HEK293 (cell line): ENCODE measurements at regions not wholly inside any gene's neighbourhood (a gene's known extent, or its start where the extent isn't known, plus 50 kb on each side); places are given as distances from the start of the nearest gene placed in this dataset.

Experiments used
- CTCF ChIA-PET: fragments of 350-600 bp; formaldehyde crosslinking; extraction: SDS; loops from one replicate; lab custom pipeline; 2021; ENCODE audit warnings: antibody characterized with exemption; lab: Yijun Ruan, JAX
- POLR2A ChIA-PET: fragments of 300-600 bp; formaldehyde crosslinking; extraction: SDS; loops from one replicate; lab custom pipeline; 2020; ENCODE audit warnings: antibody characterized with exemption, inconsistent platforms; lab: Yijun Ruan, JAX
- H3K27ac ChIP-seq: fragments of 200-500 bp; sonication (Bioruptor generic); 2 replicates; pipeline ENCODE4 v1.5.1; 2014; ENCODE audit warnings: low read depth, low read length, control low read depth, inconsistent platforms; ENCODE audit errors: extremely low read depth
- H3K36me3 ChIP-seq, 2 experiments: fragments of 200-500 bp in 1 of 2; sonication (Bioruptor generic) in 1 of 2; 1 replicate in 1 of 2; 2 replicates in 1 of 2; pipeline ENCODE4 v1.5.1; 2014 to 2017; ENCODE audit warnings: inconsistent platforms in 2 of 2, low read length in 2 of 2; ENCODE audit not compliant: control insufficient read depth in 2 of 2, insufficient read depth in 1 of 2
- H3K4me1 ChIP-seq: fragments of 200-500 bp; sonication (Bioruptor generic); 2 replicates; pipeline ENCODE4 v1.5.1; 2014; ENCODE audit warnings: mild to moderate bottlenecking, low read length, inconsistent platforms; ENCODE audit not compliant: control insufficient read depth, insufficient read depth
- H3K4me3 ChIP-seq: 2 replicates; pipeline ENCODE4 v1.5.1; 2011; ENCODE audit warnings: low read depth, mild to moderate bottlenecking, control low read depth, low read length, moderate library complexity
- H3K9me3 ChIP-seq: fragments of 200-500 bp; sonication (Bioruptor generic); 2 replicates; pipeline ENCODE4 v1.5.1; 2014; ENCODE audit warnings: low read depth, low read length, inconsistent platforms; ENCODE audit not compliant: control insufficient read depth, insufficient read depth
- BCL11B ChIP-seq: fragments of 450-650 bp; formaldehyde crosslinking; IDR thresholded peaks from 2 replicates; pipeline ENCODE4 v1.5.1; 2016; ENCODE audit warnings: low read depth, missing biosample characterization, missing genetic modification characterization
- FEZF1 ChIP-seq: fragments of 450-650 bp; formaldehyde crosslinking; IDR thresholded peaks from 2 replicates; pipeline ENCODE4 v1.5.1; 2016; ENCODE audit warnings: missing biosample characterization, missing genetic modification characterization
- HOXC10 ChIP-seq: sonication (generic); formaldehyde crosslinking; IDR thresholded peaks from 2 replicates; pipeline ENCODE4 v1.8.1; 2023; ENCODE audit warnings: mild to moderate bottlenecking, missing genetic modification reagents
- KLF9 ChIP-seq: fragments of 450-650 bp; formaldehyde crosslinking; IDR thresholded peaks from 2 replicates; pipeline ENCODE4 v1.5.1; 2016; ENCODE audit warnings: missing biosample characterization, missing genetic modification characterization, low read depth
- OVOL3 ChIP-seq: fragments of 450-650 bp; formaldehyde crosslinking; IDR thresholded peaks from 2 replicates; pipeline ENCODE4 v1.5.1; 2016; ENCODE audit warnings: missing biosample characterization, missing genetic modification characterization
- SP2 ChIP-seq: fragments of 450-650 bp; formaldehyde crosslinking; IDR thresholded peaks from 2 replicates; pipeline ENCODE4 v1.5.1; 2016; ENCODE audit warnings: missing biosample characterization, missing genetic modification characterization
- SP3 ChIP-seq: fragments of 450-650 bp; formaldehyde crosslinking; IDR thresholded peaks from 2 replicates; pipeline ENCODE4 v1.5.1; 2016; ENCODE audit warnings: missing biosample characterization, missing genetic modification characterization
- TCF7L2 ChIP-seq: IDR thresholded peaks from 2 replicates; pipeline ENCODE4 v1.6.1; 2011; ENCODE audit warnings: low read depth, mild to moderate bottlenecking, inconsistent platforms, low read length, moderate library complexity, borderline replicate concordance
- TRIM28 ChIP-seq: IDR thresholded peaks from 2 replicates; pipeline ENCODE4 v1.6.1; 2011; ENCODE audit warnings: low read length, control low read depth, borderline replicate concordance
- ZBTB17 ChIP-seq: fragments of 450-650 bp; formaldehyde crosslinking; IDR thresholded peaks from 2 replicates; pipeline ENCODE4 v1.5.1; 2016; ENCODE audit warnings: missing biosample characterization, missing genetic modification characterization
- ZBTB48 ChIP-seq: fragments of 450-650 bp; formaldehyde crosslinking; IDR thresholded peaks from 2 replicates; pipeline ENCODE4 v1.5.1; 2016; ENCODE audit warnings: missing biosample characterization, missing genetic modification characterization
- ZFP41 ChIP-seq: fragments of 450-650 bp; formaldehyde crosslinking; IDR thresholded peaks from 2 replicates; pipeline ENCODE4 v1.5.1; 2016; ENCODE audit warnings: missing biosample characterization, missing genetic modification characterization, borderline replicate concordance
- ZNF132 ChIP-seq: fragments of 450-650 bp; formaldehyde crosslinking; IDR thresholded peaks from 2 replicates; pipeline ENCODE4 v1.5.1; 2017; ENCODE audit warnings: missing biosample characterization, missing genetic modification characterization, borderline replicate concordance
- ZNF16 ChIP-seq: fragments of 450-650 bp; formaldehyde crosslinking; IDR thresholded peaks from 2 replicates; pipeline ENCODE4 v1.5.1; 2016; ENCODE audit warnings: low read depth, missing biosample characterization, missing genetic modification characterization
- ZNF184 ChIP-seq: fragments of 450-650 bp; IDR thresholded peaks from 2 replicates; pipeline ENCODE4 v1.5.1; 2018; ENCODE audit warnings: missing biosample characterization, mild to moderate bottlenecking, missing genetic modification characterization
- ZNF23 ChIP-seq: fragments of 450-650 bp; formaldehyde crosslinking; IDR thresholded peaks from 2 replicates; pipeline ENCODE4 v1.5.1; 2016; ENCODE audit warnings: missing biosample characterization, missing genetic modification characterization, borderline replicate concordance
- ZNF423 ChIP-seq: fragments of 450-650 bp; formaldehyde crosslinking; IDR thresholded peaks from 2 replicates; pipeline ENCODE4 v1.5.1; 2016; ENCODE audit warnings: missing biosample characterization, missing genetic modification characterization
- ZNF514 ChIP-seq: fragments of 450-650 bp; formaldehyde crosslinking; IDR thresholded peaks from 2 replicates; pipeline ENCODE4 v1.5.1; 2016; ENCODE audit warnings: missing biosample characterization, missing genetic modification characterization
- ZNF548 ChIP-seq: fragments of 450-650 bp; formaldehyde crosslinking; IDR thresholded peaks from 2 replicates; pipeline ENCODE4 v1.5.1; 2016; ENCODE audit warnings: missing biosample characterization, missing genetic modification characterization
- ZNF571 ChIP-seq: fragments of 450-650 bp; formaldehyde crosslinking; IDR thresholded peaks from 2 replicates; pipeline ENCODE4 v1.5.0; 2017; ENCODE audit warnings: missing biosample characterization, missing genetic modification characterization
- ZNF654 ChIP-seq: fragments of 450-650 bp; formaldehyde crosslinking; IDR thresholded peaks from 2 replicates; pipeline ENCODE4 v1.5.1; 2016; ENCODE audit warnings: low read depth, missing biosample characterization, missing genetic modification characterization
- ZNF747 ChIP-seq: fragments of 450-650 bp; formaldehyde crosslinking; IDR thresholded peaks from 2 replicates; pipeline ENCODE4 v1.5.1; 2016; ENCODE audit warnings: missing biosample characterization, missing genetic modification characterization
- ZSCAN16 ChIP-seq: fragments of 450-650 bp; formaldehyde crosslinking; IDR thresholded peaks from 2 replicates; pipeline ENCODE4 v1.5.1; 2016; ENCODE audit warnings: missing biosample characterization, missing genetic modification characterization
- TF ChIP-seq, protein P1 (sequence below): fragments of 450-650 bp; formaldehyde crosslinking; IDR thresholded peaks from 2 replicates; pipeline ENCODE4 v1.5.1; 2016; ENCODE audit warnings: missing biosample characterization, missing genetic modification characterization
- TF ChIP-seq, protein P2 (sequence below): fragments of 450-650 bp; formaldehyde crosslinking; IDR thresholded peaks from 2 replicates; pipeline ENCODE4 v1.5.1; 2016; ENCODE audit warnings: missing biosample characterization, missing genetic modification characterization
- TF ChIP-seq, protein P3 (sequence below): fragments of 450-650 bp; formaldehyde crosslinking; IDR thresholded peaks from 2 replicates; pipeline ENCODE4 v1.5.1; 2016; ENCODE audit warnings: missing biosample characterization, missing genetic modification characterization, low read depth

DNA sequence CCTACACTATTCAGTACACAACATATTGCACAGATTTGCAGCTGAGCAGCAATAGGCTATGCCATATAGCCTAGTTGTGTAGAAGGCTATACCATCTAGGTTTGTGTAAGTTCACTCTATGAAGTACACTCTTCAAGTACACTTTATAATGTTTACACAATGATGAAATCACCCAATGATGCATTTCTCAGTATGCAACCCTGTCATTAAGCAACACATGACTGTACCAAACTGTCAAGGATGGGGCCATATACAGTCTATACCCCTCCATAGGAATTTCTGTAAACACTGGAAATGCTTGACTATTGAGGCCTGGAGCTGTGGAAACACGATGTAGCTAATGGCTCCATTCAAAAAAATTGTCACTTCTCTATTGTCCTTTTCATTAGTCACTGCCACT, 535.4 kb downstream of the EPM2A start (continued):
- TF ChIP-seq ZFP41 (no peak), ZNF423 (tag by site-specific recombination) (no peak), TCF7L2 (no peak), TRIM28 (peak; percentile 78; the same call in 1 of the 2 replicates), SP3 (tag by site-specific recombination) (no peak), ZNF548 (no peak), ZNF514 (tag by site-specific recombination) (no peak), ZBTB17 (tag by site-specific recombination) (peak; percentile 67), OVOL3 (tag by site-specific recombination) (no peak), ZNF184 (tag by site-specific recombination) (peak; percentile 75; the same call in 1 of the 2 replicates), ZNF654 (peak; percentile 3; the same call in 1 of the 2 replicates), ZNF571 (tag by site-specific recombination) (no peak), SP2 (tag by site-specific recombination) (no peak), HOXC10 (CRISPR knock-in tag) (no peak), ZBTB48 (tag by site-specific recombination) (no peak), ZNF132 (tag by site-specific recombination) (no peak), BCL11B (tag by site-specific recombination) (no peak), ZNF747 (tag by site-specific recombination) (no peak), ZNF16 (no peak), FEZF1 (tag by site-specific recombination) (peak; percentile 81), KLF9 (tag by site-specific recombination) (no peak), ZSCAN16 (tag by site-specific recombination) (no peak), ZNF23 (tag by site-specific recombination) (no peak)
- TF ChIP-seq, protein P1, sequence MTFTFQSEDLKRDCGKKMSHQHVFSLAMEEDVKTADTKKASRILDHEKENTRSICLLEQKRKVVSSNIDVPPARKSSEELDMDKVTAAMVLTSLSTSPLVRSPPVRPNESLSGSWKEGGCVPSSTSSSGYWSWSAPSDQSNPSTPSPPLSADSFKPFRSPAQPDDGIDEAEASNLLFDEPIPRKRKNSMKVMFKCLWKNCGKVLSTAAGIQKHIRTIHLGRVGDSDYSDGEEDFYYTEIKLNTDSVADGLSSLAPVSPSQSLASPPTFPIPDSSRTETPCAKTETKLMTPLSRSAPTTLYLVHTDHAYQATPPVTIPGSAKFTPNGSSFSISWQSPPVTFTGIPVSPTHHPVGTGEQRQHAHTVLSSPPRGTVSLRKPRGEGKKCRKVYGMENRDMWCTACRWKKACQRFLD, result no peak
- TF ChIP-seq, protein P2, sequence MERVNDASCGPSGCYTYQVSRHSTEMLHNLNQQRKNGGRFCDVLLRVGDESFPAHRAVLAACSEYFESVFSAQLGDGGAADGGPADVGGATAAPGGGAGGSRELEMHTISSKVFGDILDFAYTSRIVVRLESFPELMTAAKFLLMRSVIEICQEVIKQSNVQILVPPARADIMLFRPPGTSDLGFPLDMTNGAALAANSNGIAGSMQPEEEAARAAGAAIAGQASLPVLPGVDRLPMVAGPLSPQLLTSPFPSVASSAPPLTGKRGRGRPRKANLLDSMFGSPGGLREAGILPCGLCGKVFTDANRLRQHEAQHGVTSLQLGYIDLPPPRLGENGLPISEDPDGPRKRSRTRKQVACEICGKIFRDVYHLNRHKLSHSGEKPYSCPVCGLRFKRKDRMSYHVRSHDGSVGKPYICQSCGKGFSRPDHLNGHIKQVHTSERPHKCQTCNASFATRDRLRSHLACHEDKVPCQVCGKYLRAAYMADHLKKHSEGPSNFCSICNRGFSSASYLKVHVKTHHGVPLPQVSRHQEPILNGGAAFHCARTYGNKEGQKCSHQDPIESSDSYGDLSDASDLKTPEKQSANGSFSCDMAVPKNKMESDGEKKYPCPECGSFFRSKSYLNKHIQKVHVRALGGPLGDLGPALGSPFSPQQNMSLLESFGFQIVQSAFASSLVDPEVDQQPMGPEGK (tag by site-specific recombination), result peak; percentile 56

DNA sequence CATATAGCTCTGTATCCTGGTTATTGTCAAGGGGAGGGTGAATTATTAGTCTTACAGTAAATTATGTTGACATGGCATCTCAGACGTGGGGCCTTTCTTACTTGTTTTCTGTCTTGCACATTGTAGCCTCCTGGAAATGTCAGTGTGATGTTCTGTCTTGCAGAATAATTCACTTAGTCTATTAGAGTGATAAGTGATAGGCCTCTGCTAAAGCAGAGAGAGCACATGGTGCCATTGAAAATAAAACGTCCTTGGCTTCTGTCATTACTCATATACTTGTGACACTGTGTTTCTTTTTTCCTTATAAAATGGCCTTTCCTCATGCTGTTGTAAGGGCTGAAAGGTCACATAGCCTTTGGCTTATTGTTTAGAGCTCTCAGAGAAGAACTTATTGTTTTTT, 531.0 kb downstream of the EPM2A start:
- Histone ChIP-seq H3K9me3 (no peaks in the 10 kb centered on the region), H3K27ac (no peak overlapping the region)

More for the DNA sequence above, 531.0 kb downstream of the EPM2A start:
- CTCF ChIA-PET, result interaction anchor here (0.8 to 1.4 kb wide), 3 partner anchors 11 to 157 kb away, joined by 3 read pairs; no protein-coding TSS in a partner anchor
- TF ChIP-seq SP2 (tag by site-specific recombination) (no peak), ZNF423 (tag by site-specific recombination) (no peak), HOXC10 (CRISPR knock-in tag) (no peak)
- TF ChIP-seq, protein P3, sequence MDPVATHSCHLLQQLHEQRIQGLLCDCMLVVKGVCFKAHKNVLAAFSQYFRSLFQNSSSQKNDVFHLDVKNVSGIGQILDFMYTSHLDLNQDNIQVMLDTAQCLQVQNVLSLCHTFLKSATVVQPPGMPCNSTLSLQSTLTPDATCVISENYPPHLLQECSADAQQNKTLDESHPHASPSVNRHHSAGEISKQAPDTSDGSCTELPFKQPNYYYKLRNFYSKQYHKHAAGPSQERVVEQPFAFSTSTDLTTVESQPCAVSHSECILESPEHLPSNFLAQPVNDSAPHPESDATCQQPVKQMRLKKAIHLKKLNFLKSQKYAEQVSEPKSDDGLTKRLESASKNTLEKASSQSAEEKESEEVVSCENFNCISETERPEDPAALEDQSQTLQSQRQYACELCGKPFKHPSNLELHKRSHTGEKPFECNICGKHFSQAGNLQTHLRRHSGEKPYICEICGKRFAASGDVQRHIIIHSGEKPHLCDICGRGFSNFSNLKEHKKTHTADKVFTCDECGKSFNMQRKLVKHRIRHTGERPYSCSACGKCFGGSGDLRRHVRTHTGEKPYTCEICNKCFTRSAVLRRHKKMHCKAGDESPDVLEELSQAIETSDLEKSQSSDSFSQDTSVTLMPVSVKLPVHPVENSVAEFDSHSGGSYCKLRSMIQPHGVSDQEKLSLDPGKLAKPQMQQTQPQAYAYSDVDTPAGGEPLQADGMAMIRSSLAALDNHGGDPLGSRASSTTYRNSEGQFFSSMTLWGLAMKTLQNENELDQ, result no peak
- TF ChIP-seq, all 188 proteins: peak for 0
- Histone ChIP-seq H3K36me3 (no peaks in the 10 kb centered on the region), H3K4me1 (no peaks in the 10 kb centered on the region), H3K4me3 (no peak overlapping the region)
- POLR2A ChIA-PET, result no interaction called here
